GM23338 (cell line): ENCODE measurements at regions not wholly inside any gene's neighbourhood (a gene's known extent, or its start where the extent isn't known, plus 50 kb on each side); places are given as distances from the start of the nearest gene placed in this dataset.
A peak's percentile ranks its signal among the peaks of the same experiment; 100 is the strongest.

ENCODE experiments used
- ATAC-seq: fragments of 200-7000 bp; cut with Tn5 transposase; 3 replicates; pipeline ENCODE4 v1.9.1; 2020
- DNase-seq: peaks from one replicate; pipeline ENCODE4 v3.0.0-alpha.2; 2015; ENCODE audit warnings: low spot score
- H2AFZ ChIP-seq: fragments of 200-600 bp; sonication (generic); 2 replicates; pipeline ENCODE4 v1.8.0; 2016; ENCODE audit warnings: antibody characterized with exemption, mild to moderate bottlenecking, moderate library complexity
- H3F3A ChIP-seq: fragments of 200-600 bp; sonication (generic); replicated peaks from 2 replicates; pipeline ENCODE4 v1.8.0; 2017; ENCODE audit warnings: antibody characterized with exemption, mixed run types, low read depth
- H3K27ac ChIP-seq: fragments of 200-600 bp; sonication (generic); 2 replicates; pipeline ENCODE4 v1.6.1; 2016; ENCODE audit warnings: low read depth
- H3K27me3 ChIP-seq: fragments of 200-600 bp; sonication (generic); 2 replicates; pipeline ENCODE4 v1.8.0; 2016; ENCODE audit warnings: mild to moderate bottlenecking, mixed run types, moderate library complexity; ENCODE audit not compliant: insufficient read depth
- H3K36me3 ChIP-seq: fragments of 200-600 bp; sonication (generic); 2 replicates; pipeline ENCODE4 v1.8.0; 2016; ENCODE audit warnings: mild to moderate bottlenecking; ENCODE audit not compliant: insufficient read depth
- H3K4me1 ChIP-seq: fragments of 200-600 bp; sonication (generic); 2 replicates; pipeline ENCODE4 v1.8.0; 2016; ENCODE audit warnings: mild to moderate bottlenecking, moderate library complexity; ENCODE audit not compliant: insufficient read depth
- H3K4me2 ChIP-seq: fragments of 200-600 bp; sonication (generic); 2 replicates; pipeline ENCODE4 v1.7.1; 2017; ENCODE audit warnings: mixed run types
- H3K4me3 ChIP-seq: fragments of 200-600 bp; sonication (generic); 2 replicates; pipeline ENCODE4 v1.6.1; 2016; ENCODE audit warnings: mixed run types
- H3K79me2 ChIP-seq: fragments of 200-600 bp; sonication (generic); replicated peaks from 2 replicates; pipeline ENCODE4 v1.8.0; 2017; ENCODE audit warnings: mild to moderate bottlenecking; ENCODE audit not compliant: insufficient read depth
- H3K9me2 ChIP-seq: fragments of 200-600 bp; sonication (generic); 2 replicates; pipeline ENCODE4 v1.8.0; 2017; ENCODE audit not compliant: insufficient read depth
- H4K20me1 ChIP-seq: fragments of 200-600 bp; sonication (generic); replicated peaks from 2 replicates; pipeline ENCODE4 v1.8.0; 2017; ENCODE audit warnings: mild to moderate bottlenecking; ENCODE audit not compliant: insufficient read depth
- H3K27ac Mint-ChIP-seq: 2 replicates; pipeline ENCODE4 v1.8.0; 2020; ENCODE audit warnings: inconsistent platforms, mild to moderate bottlenecking, moderate library complexity, mixed read lengths
- H3K27me3 Mint-ChIP-seq: 3 replicates; pipeline ENCODE4 v1.8.0; 2022; ENCODE audit warnings: low read depth, mild to moderate bottlenecking, moderate library complexity, mixed read lengths, inconsistent platforms; ENCODE audit not compliant: insufficient read depth, poor library complexity
- H3K36me3 Mint-ChIP-seq: 3 replicates; pipeline ENCODE4 v1.8.0; 2021; ENCODE audit warnings: low read depth, mild to moderate bottlenecking, inconsistent platforms, moderate library complexity, mixed read lengths
- H3K4me1 Mint-ChIP-seq: 3 replicates; pipeline ENCODE4 v1.8.0; 2020; ENCODE audit warnings: mild to moderate bottlenecking, inconsistent platforms, mixed read lengths
- H3K4me3 Mint-ChIP-seq: 3 replicates; pipeline ENCODE4 v1.8.0; 2021; ENCODE audit warnings: moderate library complexity, mild to moderate bottlenecking, inconsistent platforms, mixed read lengths
- H3K9me3 Mint-ChIP-seq: 3 replicates; pipeline ENCODE4 v1.8.0; 2020; ENCODE audit warnings: moderate library complexity, mild to moderate bottlenecking, inconsistent platforms, mixed read lengths
- CREB1 ChIP-seq: fragments of 250-450 bp; sonication (Bioruptor Pico); IDR thresholded peaks from 2 replicates; pipeline ENCODE4 v1.5.0; 2020; ENCODE audit warnings: low read depth, mild to moderate bottlenecking, moderate library complexity
- CTCF ChIP-seq, 2 experiments: fragments of 200-600 bp in 1 of 2; sonication (generic) in 1 of 2; conservative IDR thresholded peaks; 2 replicates each; pipeline versions ENCODE4 v1.5.1 to v1.6.1; 2016 to 2017; ENCODE audit warnings: antibody characterized with exemption in 2 of 2, low read depth in 2 of 2, mild to moderate bottlenecking in 2 of 2, moderate library complexity in 1 of 2
- ETS1 ChIP-seq: IDR thresholded peaks from 2 replicates; pipeline ENCODE4 v1.6.1; 2016; ENCODE audit warnings: antibody characterized with exemption
- EZH2phosphoT487 ChIP-seq: fragments of 200-600 bp; sonication (generic); IDR thresholded peaks from one replicate; pipeline ENCODE4 v1.8.1; 2018; ENCODE audit warnings: antibody characterized with exemption; ENCODE audit not compliant: unreplicated experiment
- STAT1 ChIP-seq: IDR thresholded peaks from one replicate; pipeline ENCODE4 v1.6.1; 2016; ENCODE audit warnings: antibody characterized with exemption; ENCODE audit not compliant: unreplicated experiment
- ZNF331 ChIP-seq: fragments of 250-450 bp; sonication (Bioruptor Pico); IDR thresholded peaks from 2 replicates; pipeline ENCODE4 v1.5.0; 2020; ENCODE audit warnings: low read depth, mild to moderate bottlenecking, moderate library complexity

- peaks cover 3% of the 10 kb centered on the region; the same call in 1 of the 3 replicates for H3K9me3 Mint-ChIP-seq
- Histone ChIP-seq H3F3A (no peaks in the 10 kb centered on the region), H3K4me1 (peaks cover 19% of the 10 kb centered on the region), H3K36me3 (no peaks in the 10 kb centered on the region), H2AFZ (no peak overlapping the region), H3K27me3 (no peaks in the 10 kb centered on the region), H4K20me1 (no peaks in the 10 kb centered on the region), H3K79me2 (no peaks in the 10 kb centered on the region), H3K4me2 (no peak overlapping the region), H3K27ac (no peak overlapping the region), H3K4me3 (no peak overlapping the region), H3K9me2 (peaks cover 19% of the 10 kb centered on the region)
- no peak overlapping the region for H3K4me3 Mint-ChIP-seq
- peaks cover 20% of the 10 kb centered on the region for H3K4me1 Mint-ChIP-seq
- H3K27ac Mint-ChIP-seq: no peak overlapping the region
- no peaks in the 10 kb centered on the region for H3K36me3 Mint-ChIP-seq
- TF ChIP-seq EZH2phosphoT487 (no peak), CTCF (conservative IDR thresholded peaks at IDR 0.05; ENCODE audit: low read depth in 2 of 2) (peak in 1 of 2 experiments; percentile 17; a peak in 2 of 4 replicates)
- ATAC-seq (no peak), DNase-seq (peak; percentile 25)
- H3K27me3 Mint-ChIP-seq: no peaks in the 10 kb centered on the region
Observed at GRCh38 chr16:65722429-65722828, 600.6 kb upstream of the CDH11 start.

DNA sequence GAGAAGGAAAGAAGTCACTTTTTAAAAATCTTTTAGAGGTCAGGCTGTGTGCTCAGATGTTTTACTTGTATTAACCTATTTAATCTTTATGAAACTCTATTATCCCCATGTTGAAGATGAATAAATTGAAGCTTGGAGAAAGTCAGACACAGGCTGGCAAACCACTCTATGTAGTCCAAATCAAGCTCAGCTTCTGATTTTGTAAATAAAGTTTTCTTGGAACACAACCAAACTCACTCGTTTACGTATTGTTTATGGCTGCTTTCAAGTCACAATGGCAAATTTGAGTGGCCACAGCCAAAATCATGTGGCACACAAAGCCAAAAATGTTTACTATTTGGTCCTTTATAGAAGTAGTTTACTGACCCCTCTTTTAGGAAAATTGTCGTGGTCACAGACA, 596.0 kb upstream of the CDH11 start:
- Histone ChIP-seq H3K4me3 (no peak overlapping the region), H3K9me2 (peaks cover 18% of the 10 kb centered on the region), H2AFZ (no peak overlapping the region), H4K20me1 (no peaks in the 10 kb centered on the region), H3F3A (no peaks in the 10 kb centered on the region), H3K4me1 (no peaks in the 10 kb centered on the region), H3K79me2 (no peaks in the 10 kb centered on the region), H3K27ac (no peak overlapping the region), H3K27me3 (no peaks in the 10 kb centered on the region), H3K36me3 (no peaks in the 10 kb centered on the region), H3K4me2 (no peak overlapping the region)
- ATAC-seq (no peak), DNase-seq (no peak)
- H3K36me3 Mint-ChIP-seq: no peaks in the 10 kb centered on the region
- no peak for TF ChIP-seq CTCF (conservative IDR thresholded peaks at IDR 0.05; ENCODE audit: low read depth in 2 of 2)
- TF ChIP-seq STAT1: no peak
- no peak overlapping the region for H3K27ac Mint-ChIP-seq
- H3K9me3 Mint-ChIP-seq: peaks cover 3% of the 10 kb centered on the region; the same call in 1 of the 3 replicates
- H3K4me1 Mint-ChIP-seq: peaks cover 12% of the 10 kb centered on the region
- H3K4me3 Mint-ChIP-seq: no peak overlapping the region
- no peaks in the 10 kb centered on the region for H3K27me3 Mint-ChIP-seq

DNA sequence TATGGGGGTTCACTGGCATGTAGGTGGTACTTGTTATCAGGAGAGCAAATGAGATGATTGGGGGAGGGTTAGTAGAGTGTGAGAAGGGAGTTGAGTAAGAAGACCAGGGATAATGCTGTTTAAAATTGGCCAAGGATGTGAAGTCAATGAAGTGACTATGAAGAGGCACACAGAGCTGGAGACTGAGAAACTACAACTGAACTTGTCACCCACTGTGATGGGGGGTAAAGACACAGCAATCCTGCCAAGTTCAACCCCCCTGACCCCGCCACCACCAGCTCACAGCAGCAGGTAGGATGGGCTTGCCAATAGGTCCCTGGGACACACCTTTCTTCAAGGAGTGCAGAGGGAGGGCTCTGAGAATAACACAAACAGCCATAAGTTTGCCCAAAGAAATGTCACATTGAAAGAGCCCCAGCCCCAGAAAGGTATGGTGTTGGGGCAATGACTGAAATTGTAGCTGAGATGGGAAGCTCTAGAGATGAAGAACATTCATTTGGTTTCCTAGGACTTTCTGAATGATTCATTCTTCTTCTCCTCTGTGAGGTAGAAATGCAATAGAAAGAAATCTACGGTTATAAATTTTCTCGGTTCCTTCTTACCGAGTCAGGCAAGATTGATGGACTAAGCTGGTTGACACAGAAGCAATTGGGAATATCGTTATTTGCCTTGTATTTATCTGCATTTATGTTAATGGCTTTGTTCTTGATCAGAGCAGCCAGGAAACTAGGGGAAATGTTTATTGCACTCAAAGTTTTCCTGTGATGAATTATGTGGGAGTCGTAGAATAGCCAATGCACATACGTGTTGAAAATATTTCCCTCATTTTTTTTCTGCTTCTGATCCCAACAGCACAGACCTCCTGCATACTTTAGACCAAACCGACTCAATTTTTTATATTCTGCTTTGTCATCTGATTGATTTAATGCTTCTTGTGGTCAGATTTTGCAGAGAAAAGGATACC, 595.2 kb upstream of the CDH11 start:
- H4K20me1 ChIP-seq: no peaks in the 10 kb centered on the region
- H3K4me3 Mint-ChIP-seq: no peak overlapping the region
- no peaks in the 10 kb centered on the region for H3K36me3 Mint-ChIP-seq
- H3K36me3 ChIP-seq: no peaks in the 10 kb centered on the region
- H3K79me2 ChIP-seq: no peaks in the 10 kb centered on the region
- H3K4me2 ChIP-seq: no peak overlapping the region
- H3K27me3 ChIP-seq: no peaks in the 10 kb centered on the region
- H3K27ac ChIP-seq: no peak overlapping the region
- H3K4me1 Mint-ChIP-seq: peaks cover 12% of the 10 kb centered on the region
- peaks cover 3% of the 10 kb centered on the region; the same call in 1 of the 3 replicates for H3K9me3 Mint-ChIP-seq
- no peak for ATAC-seq
- DNase-seq: no peak
- peaks cover 18% of the 10 kb centered on the region for H3K9me2 ChIP-seq
- no peak overlapping the region for H3K27ac Mint-ChIP-seq
- no peak overlapping the region for H3K4me3 ChIP-seq
- no peak overlapping the region for H2AFZ ChIP-seq
- no peaks in the 10 kb centered on the region for H3K27me3 Mint-ChIP-seq
- no peaks in the 10 kb centered on the region for H3K4me1 ChIP-seq
- no peaks in the 10 kb centered on the region for H3F3A ChIP-seq
- no peak for TF ChIP-seq ETS1
- no peak for TF ChIP-seq CTCF (conservative IDR thresholded peaks at IDR 0.05; ENCODE audit: low read depth in 2 of 2)
- no peak for TF ChIP-seq CREB1 (CRISPR knock-in tag)
- TF ChIP-seq ZNF331 (CRISPR knock-in tag): no peak
